Activated naive CD4-positive, alpha-beta T cell (primary cell): ENCODE measurements at regions not wholly inside any gene's neighbourhood (a gene's known extent, or its start where the extent isn't known, plus 50 kb on each side); places are given as distances from the start of the nearest gene placed in this dataset.
"Not testable (repeated sequence)": the region's sequence is repeated elsewhere in the genome, so short reads cannot be mapped to it uniquely, and the experiment has no call there.

ENCODE experiments used
- DNase-seq, 4 experiments: peaks; one replicate each; lab custom pipeline; 2025; lab: John Stamatoyannopoulos, UW

- DNase-seq = not testable (repeated sequence)
Measured at GRCh38 chr16:16561532-16561931, 182.6 kb downstream of the NPIPA7 start.

GRCh38 chr16:16563962-16564361 lies 185.0 kb downstream of the NPIPA7 start:
- DNase-seq = not testable (repeated sequence)

GRCh38 chr16:16565326-16565725 lies 186.4 kb downstream of the NPIPA7 start:
- DNase-seq = not testable (repeated sequence)

- DNase-seq = not testable (repeated sequence)
Measured at GRCh38 chr16:16570055-16570454, 191.1 kb downstream of the NPIPA7 start.

- DNase-seq = not testable (repeated sequence)
Measured at GRCh38 chr16:16570874-16571273, 191.9 kb downstream of the NPIPA7 start.

- not testable (repeated sequence) for DNase-seq
Measured at GRCh38 chr16:16572130-16572774, 193.3 kb downstream of the NPIPA7 start.

- not testable (repeated sequence) for DNase-seq
Measured at GRCh38 chr16:16577062-16577461, 198.1 kb downstream of the NPIPA7 start.

- no peak for DNase-seq
Measured at GRCh38 chr16:16578701-16579100, 199.8 kb downstream of the NPIPA7 start.

- DNase-seq = not testable (repeated sequence)
Measured at GRCh38 chr16:16582916-16583315, 204.0 kb downstream of the NPIPA7 start.

- DNase-seq = not testable (repeated sequence)
Measured at GRCh38 chr16:16586073-16586651, 207.2 kb downstream of the NPIPA7 start.

- not testable (repeated sequence) for DNase-seq
Measured at GRCh38 chr16:16586969-16587368, 208.0 kb downstream of the NPIPA7 start.

- not testable (repeated sequence) for DNase-seq
Measured at GRCh38 chr16:16588436-16588835, 209.5 kb downstream of the NPIPA7 start.

- not testable (repeated sequence) for DNase-seq
Measured at GRCh38 chr16:16590654-16591318, 211.8 kb downstream of the NPIPA7 start.

- DNase-seq = peak in 3 of 4 experiments; percentile 2 to 6 (median 4)
Measured at GRCh38 chr16:16593156-16593863, 214.4 kb downstream of the NPIPA7 start.

- DNase-seq = not testable (repeated sequence)
Measured at GRCh38 chr16:16595029-16595718, 216.2 kb downstream of the NPIPA7 start.

- not testable (repeated sequence) for DNase-seq
Measured at GRCh38 chr16:16601239-16601638, 222.3 kb downstream of the NPIPA7 start.

GRCh38 chr16:16607401-16608082 lies 228.6 kb downstream of the NPIPA7 start:
- not testable (repeated sequence) for DNase-seq

- DNase-seq = not testable (repeated sequence)
Measured at GRCh38 chr16:16609627-16610026, 230.7 kb downstream of the NPIPA7 start.

GRCh38 chr16:16610389-16610967 lies 231.5 kb downstream of the NPIPA7 start:
- not testable (repeated sequence) for DNase-seq

- not testable (repeated sequence) for DNase-seq
Measured at GRCh38 chr16:16613212-16613611, 234.3 kb downstream of the NPIPA7 start.

GRCh38 chr16:16614484-16614883 lies 235.5 kb downstream of the NPIPA7 start:
- not testable (repeated sequence) for DNase-seq
